Upper lobe of right lung (tissue), 1 donor: ENCODE measurements at regions not wholly inside any gene's neighbourhood (a gene's known extent, or its start where the extent isn't known, plus 50 kb on each side); places are given as distances from the start of the nearest gene placed in this dataset.

ENCODE experiments used
- ATAC-seq: fragments of 200-7000 bp; cut with Tn5 transposase; one replicate; pipeline ENCODE4 v1.9.1; 2020; ENCODE audit warnings: mild to moderate bottlenecking, moderate library complexity
- DNase-seq: peaks from one replicate; pipeline ENCODE4 v3.0.0-alpha.2; 2020
- H3K27ac ChIP-seq: fragments of 200-600 bp; one replicate; pipeline ENCODE4 v1.8.0; 2022
- H3K27me3 ChIP-seq: fragments of 200-600 bp; one replicate; pipeline ENCODE4 v1.8.0; 2022; ENCODE audit warnings: mild to moderate bottlenecking
- H3K36me3 ChIP-seq: fragments of 200-600 bp; one replicate; pipeline ENCODE4 v1.8.0; 2022
- H3K4me1 ChIP-seq: fragments of 200-600 bp; one replicate; pipeline ENCODE4 v1.8.0; 2022
- H3K4me3 ChIP-seq: fragments of 200-600 bp; one replicate; pipeline ENCODE4 v1.8.0; 2022; ENCODE audit warnings: mild to moderate bottlenecking
- H3K9me3 ChIP-seq: fragments of 200-600 bp; one replicate; pipeline ENCODE4 v1.8.0; 2022
- CTCF ChIP-seq: fragments of 200-600 bp; IDR thresholded peaks from one replicate; pipeline ENCODE4 v1.8.0; 2022; ENCODE audit warnings: antibody characterized with exemption
- intact Hi-C: fragments of 100-400 bp; cut with DNase I; formaldehyde crosslinking; loops from one replicate; pipeline ENCODE4 v1.11.0; 2022
- donor health status: DM: no; HTN: yes; CAD: no; lungs with severe emphysema.

GRCh38 chr2:23221901-23222300, 163.1 kb upstream of the KLHL29 start:
- H3K4me3 ChIP-seq: no peak overlapping the region
- DNase-seq (no peak), ATAC-seq (no peak)
- H3K4me1 ChIP-seq: no peaks in the 10 kb centered on the region
- H3K36me3 ChIP-seq: no peaks in the 10 kb centered on the region
- H3K27me3 ChIP-seq: no peaks in the 10 kb centered on the region
- TF ChIP-seq CTCF: no peak
- no peaks in the 10 kb centered on the region for H3K9me3 ChIP-seq
- no peak overlapping the region for H3K27ac ChIP-seq
- intact Hi-C loops: no loop called here

- no peak for TF ChIP-seq CTCF
- H3K9me3 ChIP-seq: no peaks in the 10 kb centered on the region
- no peak overlapping the region for H3K4me3 ChIP-seq
- H3K4me1 ChIP-seq: no peaks in the 10 kb centered on the region
- no peaks in the 10 kb centered on the region for H3K36me3 ChIP-seq
- ATAC-seq (no peak), DNase-seq (no peak)
- no peaks in the 10 kb centered on the region for H3K27me3 ChIP-seq
- H3K27ac ChIP-seq: no peak overlapping the region
- intact Hi-C loops: no loop called here
These were observed 154.1 kb upstream of the KLHL29 start for GRCh38 chr2:23230885-23231284.

- ATAC-seq: no peak
These were observed 153.1 kb upstream of the KLHL29 start for GRCh38 chr2:23231865-23232264.

GRCh38 chr2:23235292-23235691, 149.7 kb upstream of the KLHL29 start:
- DNase-seq (no peak), ATAC-seq (no peak)
- H3K4me1 ChIP-seq: no peaks in the 10 kb centered on the region
- H3K36me3 ChIP-seq: no peaks in the 10 kb centered on the region
- no peaks in the 10 kb centered on the region for H3K9me3 ChIP-seq
- TF ChIP-seq CTCF: no peak
- no peak overlapping the region for H3K4me3 ChIP-seq
- intact Hi-C loops: no loop called here
- no peaks in the 10 kb centered on the region for H3K27me3 ChIP-seq
- no peak overlapping the region for H3K27ac ChIP-seq

More at GRCh38 chr2:23231865-23232264, 153.1 kb upstream of the KLHL29 start:
- Histone ChIP-seq H3K36me3 (no peaks in the 10 kb centered on the region), H3K27ac (no peak overlapping the region), H3K9me3 (no peaks in the 10 kb centered on the region), H3K4me1 (no peaks in the 10 kb centered on the region), H3K4me3 (no peak overlapping the region), H3K27me3 (no peaks in the 10 kb centered on the region)
- DNase-seq: no peak
- TF ChIP-seq CTCF: no peak
- intact Hi-C loops: no loop called here

GRCh38 chr2:23235736-23236135, 149.2 kb upstream of the KLHL29 start:
- DNase-seq (no peak), ATAC-seq (no peak)

More at GRCh38 chr2:23235736-23236135, 149.2 kb upstream of the KLHL29 start:
- intact Hi-C loops: no loop called here
- H3K27ac ChIP-seq: no peak overlapping the region
- H3K36me3 ChIP-seq: no peaks in the 10 kb centered on the region
- no peak overlapping the region for H3K4me3 ChIP-seq
- H3K9me3 ChIP-seq: no peaks in the 10 kb centered on the region
- no peaks in the 10 kb centered on the region for H3K27me3 ChIP-seq
- no peak for TF ChIP-seq CTCF
- no peaks in the 10 kb centered on the region for H3K4me1 ChIP-seq
